LNCAP (cell line): ENCODE measurements at regions not wholly inside any gene's neighbourhood (a gene's known extent, or its start where the extent isn't known, plus 50 kb on each side); places are given as distances from the start of the nearest gene placed in this dataset.

Source experiments
- TF ChIP-seq, protein P1 (sequence below): fragments of 450-650 bp; IDR thresholded peaks from 2 replicates; pipeline ENCODE4 v1.5.1; 2017; ENCODE audit warnings: mild to moderate bottlenecking

DNA sequence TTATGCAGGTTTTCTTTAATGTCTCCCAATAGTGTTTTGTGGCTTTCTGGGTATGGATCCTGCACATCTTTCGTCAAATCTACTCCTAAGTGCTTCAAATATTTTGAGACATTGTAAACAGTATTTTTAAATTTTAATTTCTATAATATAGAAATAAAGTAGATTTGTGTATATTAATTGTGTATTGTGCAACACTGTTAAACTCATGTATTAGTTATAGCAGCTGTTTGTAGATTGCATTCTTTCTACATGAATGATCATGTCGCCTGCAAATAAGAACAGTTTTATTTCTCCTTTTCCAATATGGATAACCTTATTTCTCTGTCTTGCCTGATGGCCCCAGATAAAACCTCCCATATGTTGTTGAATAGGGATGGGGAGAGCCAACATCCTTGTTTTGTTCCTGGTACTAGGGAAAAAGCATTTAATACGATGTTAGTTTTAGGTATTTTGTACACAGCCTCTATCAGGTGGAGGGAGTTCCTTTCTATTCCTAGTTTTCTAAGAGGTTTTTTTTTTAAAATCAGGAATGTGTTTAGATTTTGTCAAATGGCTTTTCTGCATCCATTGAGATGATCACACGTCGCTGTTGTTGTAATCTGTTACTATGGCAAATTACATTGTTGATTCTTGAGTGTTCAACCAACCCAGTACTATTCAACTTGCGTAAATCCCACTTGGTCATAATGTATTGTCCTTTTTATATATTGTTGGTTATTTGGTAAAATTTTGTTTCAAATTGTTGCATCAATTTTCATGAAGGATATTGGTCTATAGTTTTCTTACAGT lies 71.1 kb upstream of the DGKG start:
- TF ChIP-seq, protein P1, sequence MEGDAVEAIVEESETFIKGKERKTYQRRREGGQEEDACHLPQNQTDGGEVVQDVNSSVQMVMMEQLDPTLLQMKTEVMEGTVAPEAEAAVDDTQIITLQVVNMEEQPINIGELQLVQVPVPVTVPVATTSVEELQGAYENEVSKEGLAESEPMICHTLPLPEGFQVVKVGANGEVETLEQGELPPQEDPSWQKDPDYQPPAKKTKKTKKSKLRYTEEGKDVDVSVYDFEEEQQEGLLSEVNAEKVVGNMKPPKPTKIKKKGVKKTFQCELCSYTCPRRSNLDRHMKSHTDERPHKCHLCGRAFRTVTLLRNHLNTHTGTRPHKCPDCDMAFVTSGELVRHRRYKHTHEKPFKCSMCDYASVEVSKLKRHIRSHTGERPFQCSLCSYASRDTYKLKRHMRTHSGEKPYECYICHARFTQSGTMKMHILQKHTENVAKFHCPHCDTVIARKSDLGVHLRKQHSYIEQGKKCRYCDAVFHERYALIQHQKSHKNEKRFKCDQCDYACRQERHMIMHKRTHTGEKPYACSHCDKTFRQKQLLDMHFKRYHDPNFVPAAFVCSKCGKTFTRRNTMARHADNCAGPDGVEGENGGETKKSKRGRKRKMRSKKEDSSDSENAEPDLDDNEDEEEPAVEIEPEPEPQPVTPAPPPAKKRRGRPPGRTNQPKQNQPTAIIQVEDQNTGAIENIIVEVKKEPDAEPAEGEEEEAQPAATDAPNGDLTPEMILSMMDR: no peak

DNA sequence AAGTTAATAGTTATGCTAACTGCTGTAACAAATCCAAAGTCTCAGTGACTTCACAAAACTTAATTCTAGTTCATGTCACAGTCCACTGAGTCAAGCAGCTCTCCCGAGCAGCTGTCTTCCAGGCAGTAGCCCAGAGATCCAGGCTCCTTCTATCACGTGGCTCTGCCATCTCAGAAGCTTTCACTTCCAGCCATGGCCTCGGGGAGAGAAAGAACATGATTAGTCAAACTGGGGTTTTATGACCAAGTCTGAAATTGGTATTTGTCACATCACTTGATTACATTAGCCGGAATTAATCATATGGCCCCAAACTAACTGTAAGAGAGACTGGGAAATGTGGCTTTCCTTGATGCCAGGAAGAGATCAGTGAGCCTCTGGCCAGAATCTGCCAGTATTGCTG lies 70.2 kb upstream of the DGKG start:
- TF ChIP-seq, protein P1: no peak

DNA sequence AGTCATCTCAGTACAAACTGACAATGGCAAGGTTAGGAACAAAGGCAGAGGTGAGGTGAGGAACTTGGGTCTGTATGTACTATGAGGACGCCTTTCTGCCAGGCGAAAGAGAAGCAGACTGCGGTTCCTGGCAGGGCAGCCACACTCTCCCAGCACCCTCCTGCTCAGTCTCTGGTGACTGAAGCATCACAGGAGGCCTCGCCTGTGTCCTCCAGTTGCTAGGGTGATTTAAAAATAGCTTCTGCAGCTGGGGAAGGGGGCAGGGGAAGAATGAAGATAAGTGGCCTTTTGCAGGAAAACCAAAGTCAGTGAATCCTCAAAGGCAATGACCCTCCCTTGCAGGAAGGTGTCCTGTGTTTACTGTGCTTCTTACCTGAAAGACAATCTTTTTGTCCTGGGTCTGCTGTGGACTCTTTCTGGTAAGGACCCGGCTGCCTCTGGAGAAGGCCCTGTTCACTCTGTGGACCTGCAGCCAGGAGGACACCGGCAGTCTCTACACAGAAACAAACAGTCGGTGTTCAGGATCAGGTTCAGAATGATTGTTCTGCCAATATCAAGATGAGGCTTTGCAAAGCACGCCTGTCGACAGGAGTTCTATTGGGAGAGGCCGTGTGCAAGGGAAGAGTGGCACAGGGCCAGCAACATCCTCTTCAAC lies 65.7 kb upstream of the DGKG start:
- TF ChIP-seq, protein P1: no peak

DNA sequence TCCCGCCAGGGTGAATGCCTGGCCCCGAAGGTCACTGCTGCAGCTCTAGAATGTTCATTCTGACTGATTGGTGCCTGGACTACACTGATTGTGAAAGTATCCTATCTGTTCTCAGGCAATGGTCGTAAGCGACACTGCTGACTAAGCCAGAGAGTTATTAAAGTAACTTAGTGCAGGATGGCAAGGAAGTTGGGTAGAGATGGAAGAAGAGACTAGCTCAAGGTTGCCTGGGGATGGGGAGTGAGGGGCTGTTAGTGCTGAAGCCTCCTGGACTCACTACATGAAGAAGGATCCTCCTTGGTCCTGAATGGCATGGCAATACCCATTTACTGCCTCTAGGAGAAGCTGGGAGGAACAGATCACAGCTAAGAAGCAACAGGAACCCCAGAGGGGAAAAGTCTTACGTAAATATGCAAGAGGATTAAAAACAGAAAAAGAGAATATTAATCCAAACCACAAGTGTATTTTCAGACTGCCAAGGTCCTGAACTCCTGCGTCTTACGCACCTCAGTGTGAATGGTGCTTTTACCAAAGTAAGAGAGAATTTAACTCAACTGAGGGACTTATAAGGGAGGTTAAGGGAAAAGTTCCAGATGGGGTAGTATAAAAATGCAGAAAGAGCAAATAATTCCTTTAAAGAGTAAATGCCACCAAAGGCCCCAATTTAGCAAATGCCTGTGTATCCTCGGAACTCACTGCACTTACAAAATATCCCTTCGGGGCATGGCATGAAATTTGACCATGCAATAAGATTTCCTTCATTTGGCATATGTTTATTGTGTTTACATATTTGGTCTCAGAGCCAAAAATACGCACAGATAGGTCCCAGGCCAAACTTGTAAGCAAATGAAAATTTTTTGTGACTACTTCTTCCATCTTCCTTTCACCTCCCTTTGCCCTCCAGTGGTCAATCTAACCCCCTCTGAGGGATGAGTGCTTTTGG lies 64.0 kb upstream of the DGKG start:
- TF ChIP-seq, protein P1: peak; percentile 32

DNA sequence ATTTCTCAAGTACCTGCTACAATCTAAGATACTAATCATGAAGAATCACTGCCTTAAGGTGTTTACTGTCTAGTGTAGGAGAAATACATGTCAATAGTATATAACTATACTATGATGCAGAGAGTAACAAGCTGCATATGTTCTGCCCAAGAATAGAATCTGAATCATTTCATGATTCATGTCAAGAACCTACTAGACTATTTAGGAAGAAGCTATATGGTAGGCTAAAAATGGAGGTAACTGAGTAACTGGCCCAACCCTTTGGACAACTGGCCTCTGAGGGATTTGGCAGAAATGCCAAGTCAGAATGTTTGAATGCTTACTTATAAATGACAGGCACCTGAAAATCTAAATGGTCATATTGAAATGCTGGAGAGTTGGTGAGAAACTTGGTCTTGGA lies 59.9 kb upstream of the DGKG start:
- TF ChIP-seq, protein P1: no peak

DNA sequence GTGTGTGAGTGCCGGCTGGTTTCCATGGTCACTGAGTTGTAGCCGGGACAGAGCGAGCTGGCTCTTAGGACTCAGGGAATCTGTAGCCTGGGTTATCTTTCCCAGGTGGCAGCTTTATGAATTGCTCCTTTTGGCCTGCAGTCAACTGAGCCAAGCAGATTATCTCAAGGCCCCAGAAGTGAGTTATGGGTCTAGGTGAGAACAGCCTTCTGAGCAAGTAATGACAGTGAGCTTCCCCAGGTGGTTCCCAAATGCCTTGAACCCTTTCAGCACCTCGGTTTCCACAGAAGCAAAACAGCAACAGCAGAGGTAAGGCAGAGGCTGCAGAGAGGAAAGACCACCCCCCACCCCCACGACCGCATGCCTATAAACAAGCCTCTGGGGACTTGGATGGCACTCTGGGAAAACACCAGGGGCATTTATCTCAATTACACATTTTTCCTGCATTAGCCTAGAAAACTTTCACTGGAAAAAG lies 56.7 kb upstream of the DGKG start:
- TF ChIP-seq, protein P1: no peak

DNA sequence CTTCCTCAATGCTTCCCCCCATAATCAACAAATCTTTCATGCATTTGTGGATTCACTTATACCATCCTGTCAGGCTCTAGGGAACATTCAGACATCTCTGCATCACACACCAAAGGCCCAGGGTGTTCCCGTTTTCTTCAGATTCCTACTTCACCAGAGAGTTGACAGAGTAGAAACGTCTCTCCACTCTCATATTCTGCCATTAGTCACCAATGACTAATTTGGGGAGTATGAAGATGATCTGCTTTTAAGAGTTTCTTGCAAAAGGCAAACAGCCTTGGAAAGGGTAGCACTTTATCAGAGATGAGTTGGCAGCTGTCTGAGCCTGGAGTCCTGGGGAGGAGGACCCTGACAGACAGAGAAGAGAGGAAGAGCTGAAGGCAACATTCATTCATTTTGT lies 55.8 kb upstream of the DGKG start:
- TF ChIP-seq, protein P1: no peak
